Astrocyte of the spinal cord (primary cell): ENCODE measurements at regions not wholly inside any gene's neighbourhood (a gene's known extent, or its start where the extent isn't known, plus 50 kb on each side); places are given as distances from the start of the nearest gene placed in this dataset.

Source experiments
- DNase-seq: peaks from one replicate; pipeline ENCODE4 v3.0.0; 2011; ENCODE audit warnings: low read depth, low spot score
- H3K4me3 ChIP-seq: 2 replicates; pipeline ENCODE4 v1.5.1; 2011; ENCODE audit warnings: low read depth, mild to moderate bottlenecking, low read length, moderate library complexity
- in situ Hi-C: cut with HindIII; loops from 2 replicates; pipeline ENCODE4 v1.10.0; 2017; ENCODE audit warnings: low sequenced_read_pairs
- TF ChIP-seq, protein P1 (sequence below): IDR thresholded peaks from 2 replicates; pipeline ENCODE4 v1.5.1; 2012; ENCODE audit warnings: low read depth, mild to moderate bottlenecking, low read length, inconsistent platforms

- H3K4me3 ChIP-seq: no peak overlapping the region
- TF ChIP-seq, protein P1, sequence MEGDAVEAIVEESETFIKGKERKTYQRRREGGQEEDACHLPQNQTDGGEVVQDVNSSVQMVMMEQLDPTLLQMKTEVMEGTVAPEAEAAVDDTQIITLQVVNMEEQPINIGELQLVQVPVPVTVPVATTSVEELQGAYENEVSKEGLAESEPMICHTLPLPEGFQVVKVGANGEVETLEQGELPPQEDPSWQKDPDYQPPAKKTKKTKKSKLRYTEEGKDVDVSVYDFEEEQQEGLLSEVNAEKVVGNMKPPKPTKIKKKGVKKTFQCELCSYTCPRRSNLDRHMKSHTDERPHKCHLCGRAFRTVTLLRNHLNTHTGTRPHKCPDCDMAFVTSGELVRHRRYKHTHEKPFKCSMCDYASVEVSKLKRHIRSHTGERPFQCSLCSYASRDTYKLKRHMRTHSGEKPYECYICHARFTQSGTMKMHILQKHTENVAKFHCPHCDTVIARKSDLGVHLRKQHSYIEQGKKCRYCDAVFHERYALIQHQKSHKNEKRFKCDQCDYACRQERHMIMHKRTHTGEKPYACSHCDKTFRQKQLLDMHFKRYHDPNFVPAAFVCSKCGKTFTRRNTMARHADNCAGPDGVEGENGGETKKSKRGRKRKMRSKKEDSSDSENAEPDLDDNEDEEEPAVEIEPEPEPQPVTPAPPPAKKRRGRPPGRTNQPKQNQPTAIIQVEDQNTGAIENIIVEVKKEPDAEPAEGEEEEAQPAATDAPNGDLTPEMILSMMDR: no peak
- no peak for DNase-seq
- in situ Hi-C loops: no loop called here
These were observed 330.2 kb upstream of the NOVA1 start for GRCh38 chr14:26928019-26928418.

GRCh38 chr14:26929361-26929760 is 331.5 kb upstream of the NOVA1 start:
- in situ Hi-C loops: no loop called here
- TF ChIP-seq, protein P1: no peak
- no peak overlapping the region for H3K4me3 ChIP-seq
- DNase-seq: no peak

- in situ Hi-C loops: no loop called here
- TF ChIP-seq, protein P1: no peak
- no peak for DNase-seq
- no peak overlapping the region for H3K4me3 ChIP-seq
These were observed 332.7 kb upstream of the NOVA1 start for GRCh38 chr14:26930576-26930975.

DNA sequence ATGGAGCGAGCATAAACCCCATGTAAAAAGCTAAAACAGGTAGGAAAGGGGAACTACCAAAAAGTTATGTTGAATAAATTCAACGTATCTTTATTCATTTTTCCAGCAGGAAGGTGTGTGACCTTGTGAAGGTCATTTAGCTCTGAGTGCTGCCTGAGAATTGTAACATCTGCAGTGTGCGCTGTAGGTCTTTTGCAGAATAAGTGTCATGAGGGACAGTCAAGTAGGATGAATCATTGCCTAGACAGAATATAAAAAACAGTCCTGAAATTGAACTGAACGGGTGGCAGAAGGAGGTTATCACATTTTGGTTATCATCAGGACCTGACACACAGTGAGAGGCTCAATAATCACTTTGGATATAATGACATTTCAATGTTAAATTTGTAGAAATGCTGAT is 334.8 kb upstream of the NOVA1 start:
- DNase-seq: no peak
- H3K4me3 ChIP-seq: no peak overlapping the region
- TF ChIP-seq, protein P1: no peak
- in situ Hi-C loops: no loop called here

DNA sequence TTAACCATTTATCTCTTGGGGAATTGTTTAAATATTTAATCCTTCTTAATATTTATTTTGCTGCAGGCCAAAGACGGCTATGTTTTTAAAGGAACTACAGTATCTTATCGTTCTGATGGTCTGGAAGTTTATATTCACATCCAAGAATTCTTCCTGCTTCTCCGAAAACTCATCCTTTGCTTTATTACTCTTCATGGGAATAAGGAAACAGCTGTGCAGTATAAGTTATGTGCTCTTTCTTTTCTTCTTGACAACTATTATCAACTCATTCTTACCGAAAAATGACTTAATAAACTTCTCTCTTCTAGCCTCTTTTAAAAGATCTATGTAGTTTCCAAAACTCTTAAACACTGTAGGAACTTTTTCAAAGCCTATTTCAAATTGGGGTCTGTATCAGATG is 335.6 kb upstream of the NOVA1 start:
- in situ Hi-C loops: no loop called here
- TF ChIP-seq, protein P1: no peak
- DNase-seq: no peak
- no peak overlapping the region for H3K4me3 ChIP-seq

DNA sequence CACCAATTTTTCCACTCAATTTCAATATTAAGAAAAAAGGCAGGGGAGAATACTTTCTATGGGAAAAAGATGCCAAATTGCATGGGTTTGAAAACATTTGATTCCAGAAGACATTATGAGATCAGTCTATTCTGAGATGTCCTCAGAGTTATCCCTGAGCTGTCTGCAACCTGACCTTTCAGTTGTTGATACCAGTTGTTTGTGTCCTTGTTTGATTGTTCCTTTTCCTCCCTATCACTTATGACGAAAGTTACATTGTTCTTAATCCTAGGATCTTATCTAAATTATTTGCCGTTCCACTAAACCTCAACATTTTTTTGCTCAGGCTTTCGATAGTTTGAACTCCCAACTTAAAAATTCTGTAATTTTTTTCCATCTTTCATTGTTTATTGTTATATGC is 336.3 kb upstream of the NOVA1 start:
- in situ Hi-C loops: no loop called here
- TF ChIP-seq, protein P1: no peak
- no peak for DNase-seq
- no peak overlapping the region for H3K4me3 ChIP-seq

DNA sequence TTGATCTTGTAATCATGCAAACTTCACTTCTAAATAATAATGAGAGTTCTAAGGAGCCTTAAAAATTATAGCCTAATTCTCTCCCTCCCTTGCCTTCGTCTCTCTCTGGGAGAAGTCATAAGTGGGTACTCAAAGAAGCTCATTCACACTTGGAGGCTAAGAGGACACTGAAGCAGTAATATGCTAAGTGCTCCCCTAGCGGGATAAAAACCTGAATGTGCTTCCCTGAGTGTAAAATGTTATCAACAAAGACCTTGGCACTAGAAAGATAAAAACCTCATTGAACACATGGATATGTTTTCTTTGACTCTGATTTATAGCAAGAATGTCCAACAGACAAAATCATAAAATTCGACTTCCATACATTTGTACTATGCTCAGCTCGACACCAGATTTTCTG is 337.9 kb upstream of the NOVA1 start:
- H3K4me3 ChIP-seq: no peak overlapping the region
- TF ChIP-seq, protein P1: no peak
- DNase-seq: no peak
- in situ Hi-C loops: no loop called here
